MV-4-11 (cell line): ENCODE measurements at regions not wholly inside any gene's neighbourhood (a gene's known extent, or its start where the extent isn't known, plus 50 kb on each side); places are given as distances from the start of the nearest gene placed in this dataset.
"Not testable (repeated sequence)": the region's sequence is repeated elsewhere in the genome, so short reads cannot be mapped to it uniquely, and the experiment has no call there.

Source experiments
- DNase-seq: peaks from one replicate; lab custom pipeline; 2025; lab: John Stamatoyannopoulos, UW

DNA sequence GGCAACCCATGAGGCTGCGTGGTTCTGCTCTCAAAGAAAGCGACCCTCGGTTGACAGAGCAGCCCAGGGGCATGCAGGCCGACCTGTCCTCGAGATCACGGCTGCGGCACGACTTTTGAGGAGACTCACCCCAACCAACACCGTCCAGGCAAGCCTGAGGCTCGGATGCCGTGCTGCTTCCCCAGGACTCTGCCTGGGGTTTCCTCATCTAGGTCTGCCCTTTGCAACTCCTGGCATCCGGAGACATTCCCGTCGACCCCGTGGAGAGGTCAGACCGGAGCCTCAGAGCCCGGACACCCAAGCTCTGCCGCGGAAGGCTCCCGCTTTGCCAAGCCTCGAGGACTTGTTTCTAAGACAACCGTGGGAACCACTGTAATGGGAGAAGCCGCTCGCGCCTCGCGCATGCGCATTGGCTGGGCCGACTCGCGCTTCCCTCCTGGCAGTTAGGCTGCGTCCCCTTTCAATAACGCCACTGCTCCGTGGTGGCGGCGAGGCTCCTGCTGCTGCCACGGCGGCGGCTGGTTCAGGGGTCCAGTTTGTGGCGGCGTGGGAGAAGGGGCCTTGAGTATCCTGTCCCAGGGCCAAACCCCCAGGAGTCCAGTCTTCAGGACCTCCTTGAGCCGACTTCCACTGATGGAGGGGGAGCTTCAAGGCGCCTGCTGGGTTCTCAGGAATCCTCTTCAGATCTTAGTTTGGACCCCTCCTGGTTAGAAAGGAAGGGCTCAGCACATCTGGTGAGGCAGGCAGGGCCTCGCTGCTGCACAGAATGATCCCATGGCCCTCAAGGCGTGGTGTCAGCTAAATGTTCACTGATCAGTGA, 101.7 kb upstream of the ZNF337 start:
- not testable (repeated sequence) for DNase-seq

DNA sequence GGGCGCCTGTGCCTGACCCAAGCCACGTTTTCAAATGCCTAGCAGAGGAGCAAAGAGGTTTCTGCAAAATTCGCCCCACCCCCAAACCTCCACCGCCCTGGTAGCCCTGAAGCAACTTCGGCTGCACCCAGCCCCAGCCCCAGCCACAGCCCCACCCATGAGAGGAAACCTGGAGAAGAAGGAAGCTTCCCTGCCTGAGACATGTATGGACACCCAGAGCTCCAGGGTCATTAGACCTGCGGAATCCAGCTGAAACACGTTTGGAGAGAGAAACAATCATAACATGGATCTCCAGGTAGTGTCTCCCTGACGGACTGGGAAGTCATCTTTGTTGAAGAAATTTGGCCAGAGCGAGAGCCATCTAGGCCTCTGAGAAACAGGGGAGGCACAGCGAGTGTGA, 100.4 kb upstream of the ZNF337 start:
- not testable (repeated sequence) for DNase-seq

DNA sequence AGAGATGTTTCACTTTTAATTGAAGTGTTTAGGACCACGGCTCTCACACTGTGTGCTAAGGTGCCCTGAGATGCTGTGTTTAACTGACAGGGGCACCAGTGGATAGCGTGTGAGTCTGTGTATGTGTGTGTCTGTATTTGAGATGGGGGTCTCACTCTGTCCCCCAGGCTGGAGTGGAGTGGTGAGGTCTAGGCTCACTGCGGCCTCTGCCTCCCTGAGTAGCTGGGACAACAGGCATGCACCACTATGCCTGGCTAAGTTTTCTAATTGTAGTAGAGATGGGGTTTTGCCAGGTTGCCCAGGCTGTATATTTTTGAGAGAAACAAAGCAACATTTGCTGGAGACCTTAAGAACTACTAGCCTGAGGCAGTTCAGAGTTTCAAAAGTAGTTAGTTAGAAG, 80.6 kb upstream of the ZNF337 start:
- DNase-seq, result not testable (repeated sequence)

DNA sequence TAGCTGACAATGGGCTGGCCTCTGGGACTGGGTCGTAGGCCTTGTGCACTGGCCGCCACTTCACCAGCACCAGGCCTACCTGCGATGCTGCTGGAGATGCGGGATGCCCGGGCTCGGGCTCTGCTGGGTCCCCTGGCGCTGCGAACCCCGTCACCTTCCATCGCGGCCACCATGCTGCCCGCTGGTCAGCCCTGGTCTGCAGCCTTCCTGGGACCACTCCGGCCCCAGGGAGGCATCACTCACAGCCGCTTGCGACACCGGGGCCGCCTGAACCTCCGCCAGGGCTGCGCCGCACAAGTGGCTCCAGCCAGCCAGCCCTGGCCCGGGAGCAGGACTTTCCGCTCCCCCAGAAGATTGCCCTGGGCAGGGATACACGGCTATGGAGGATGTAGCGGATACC, 78.1 kb upstream of the ZNF337 start:
- not testable (repeated sequence) for DNase-seq

DNA sequence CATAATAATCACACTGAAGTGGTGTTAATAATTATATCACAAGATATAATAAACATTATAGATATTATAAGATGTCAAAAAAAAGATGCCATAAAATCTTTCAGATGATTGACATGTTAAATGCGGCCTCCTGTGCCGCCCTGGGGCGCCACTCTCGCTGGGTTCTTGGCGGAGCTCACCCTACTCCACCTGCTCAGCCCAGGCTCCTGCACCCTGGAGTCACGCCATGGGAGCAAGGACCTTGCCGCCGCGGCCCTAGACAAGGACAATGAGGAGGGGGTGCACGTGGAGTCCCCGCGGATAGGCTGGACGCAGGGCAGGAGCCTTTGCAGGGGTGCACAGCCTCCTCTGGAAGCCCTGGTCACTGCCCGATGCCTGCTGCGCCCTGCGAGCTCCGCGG, 77.5 kb upstream of the ZNF337 start:
- not testable (repeated sequence) for DNase-seq

DNA sequence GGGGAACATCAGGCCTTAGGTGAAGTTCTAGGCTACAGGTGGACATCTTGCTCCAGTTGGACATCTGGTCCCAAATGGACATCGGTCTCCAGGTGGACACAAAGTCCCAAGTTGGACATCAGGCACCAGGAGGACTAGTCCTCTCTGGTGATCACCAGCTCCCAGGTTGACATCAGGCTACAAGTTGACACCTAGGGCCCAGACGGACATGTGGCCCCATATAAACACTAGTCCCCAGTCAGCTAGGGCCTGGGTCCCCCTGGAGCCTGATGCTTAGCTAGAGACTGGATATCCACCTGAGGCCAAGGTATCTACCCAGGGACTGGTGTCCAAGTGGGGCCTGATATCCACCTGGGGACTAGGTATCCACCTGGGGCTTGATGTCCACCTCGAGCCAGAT, 75.8 kb upstream of the ZNF337 start:
- DNase-seq, result not testable (repeated sequence)

DNA sequence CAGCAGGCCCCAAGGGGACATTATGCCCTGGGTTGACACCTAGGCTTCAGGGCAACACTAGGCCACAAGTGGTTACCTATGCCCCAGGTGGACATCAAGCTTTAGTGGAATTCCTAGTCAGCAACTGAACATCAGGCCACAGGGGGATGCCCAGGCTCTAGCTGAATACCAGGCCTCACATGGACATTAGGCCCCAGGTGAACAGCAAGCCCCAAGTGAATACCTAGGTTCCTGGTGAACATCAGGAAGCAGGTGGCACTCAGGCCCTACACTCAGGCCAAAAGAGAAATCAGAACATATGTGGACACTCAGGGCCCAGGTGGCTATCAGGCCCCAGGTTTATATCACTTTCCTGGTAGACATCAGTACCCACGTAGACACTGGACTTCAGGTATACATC, 75.2 kb upstream of the ZNF337 start:
- not testable (repeated sequence) for DNase-seq

DNA sequence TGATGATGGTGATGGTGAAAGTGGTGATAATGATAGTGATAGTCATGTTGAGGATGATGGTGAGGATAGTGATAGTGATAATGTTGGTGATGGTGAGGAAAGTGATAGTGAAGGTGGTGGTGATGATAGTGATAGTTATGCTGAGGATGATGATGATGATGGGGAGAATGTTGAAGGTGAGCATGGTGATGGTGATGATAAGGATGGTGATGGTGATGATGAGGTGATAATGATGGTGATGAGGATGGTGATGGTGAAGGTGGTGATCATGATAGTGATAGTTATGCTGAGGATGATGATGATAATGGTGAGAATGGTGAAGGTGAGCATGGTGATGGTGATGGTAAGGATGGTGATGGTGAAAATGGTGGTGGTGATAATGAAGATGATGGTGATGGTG, 64.9 kb upstream of the ZNF337 start:
- DNase-seq, result no peak

DNA sequence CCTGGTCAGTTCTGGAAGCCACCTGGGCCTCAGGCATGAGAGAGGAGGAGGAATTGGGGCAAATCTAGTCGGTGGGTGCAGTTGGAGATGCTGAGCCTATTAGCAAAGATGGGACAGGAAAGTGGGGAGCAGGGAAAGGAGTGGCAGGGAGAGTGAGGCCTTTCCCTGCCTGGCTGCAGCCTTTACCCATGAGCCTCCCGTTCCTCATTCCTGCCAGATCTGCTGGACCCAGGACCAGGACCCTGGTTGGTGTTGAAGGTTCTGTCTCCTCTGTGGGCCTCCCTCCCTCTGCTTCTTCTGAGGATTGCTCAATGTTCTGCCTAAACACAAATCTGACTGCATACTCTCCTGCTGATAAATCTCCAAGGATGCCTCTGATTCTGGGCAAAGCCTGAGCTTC, 64.4 kb upstream of the ZNF337 start:
- DNase-seq, result not testable (repeated sequence)

DNA sequence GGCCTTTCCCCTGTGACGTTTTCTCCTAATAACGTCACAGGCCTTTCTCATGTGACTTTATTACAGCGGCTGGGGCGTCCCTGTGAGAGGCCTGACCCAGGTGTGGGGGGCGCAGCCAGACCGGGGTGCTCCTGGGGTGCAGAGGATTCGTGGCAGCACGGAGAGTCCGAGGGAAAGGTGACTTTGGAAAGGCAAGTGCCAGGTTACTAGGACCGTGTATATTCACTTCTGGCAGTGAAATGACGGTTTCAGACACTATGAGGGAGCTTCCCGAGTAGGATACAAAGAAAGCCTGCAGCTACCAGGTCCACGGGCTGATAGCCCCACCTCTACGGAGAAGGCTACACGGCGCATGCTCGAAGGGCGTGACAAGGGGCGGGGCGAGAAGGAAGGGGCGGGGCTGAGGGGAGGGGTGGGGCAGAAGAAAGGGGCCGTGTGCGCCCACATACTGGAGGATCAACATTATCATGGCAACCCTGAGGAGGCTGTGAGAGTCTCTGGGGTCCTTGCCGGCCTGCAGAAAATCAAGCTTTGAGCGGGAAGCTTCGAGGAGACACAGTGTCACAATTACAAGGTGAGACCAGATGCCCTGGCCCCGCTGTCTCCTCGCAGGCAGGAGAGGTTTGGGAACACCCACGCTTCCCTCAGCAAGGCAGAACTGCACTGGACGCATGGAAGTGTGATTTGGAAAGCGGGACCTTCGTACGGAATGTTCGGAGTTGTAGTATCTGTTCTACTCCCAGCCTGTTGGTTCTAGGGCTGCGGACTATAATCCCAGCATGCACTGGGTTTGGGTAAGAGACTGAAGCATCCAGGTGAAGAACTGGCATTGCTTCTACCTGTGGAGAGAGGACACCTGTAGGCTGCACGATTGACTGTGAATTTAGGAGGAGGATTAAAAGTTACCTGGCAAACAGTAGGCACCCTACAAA, 54.4 kb upstream of the ZNF337 start:
- DNase-seq, result no peak

DNA sequence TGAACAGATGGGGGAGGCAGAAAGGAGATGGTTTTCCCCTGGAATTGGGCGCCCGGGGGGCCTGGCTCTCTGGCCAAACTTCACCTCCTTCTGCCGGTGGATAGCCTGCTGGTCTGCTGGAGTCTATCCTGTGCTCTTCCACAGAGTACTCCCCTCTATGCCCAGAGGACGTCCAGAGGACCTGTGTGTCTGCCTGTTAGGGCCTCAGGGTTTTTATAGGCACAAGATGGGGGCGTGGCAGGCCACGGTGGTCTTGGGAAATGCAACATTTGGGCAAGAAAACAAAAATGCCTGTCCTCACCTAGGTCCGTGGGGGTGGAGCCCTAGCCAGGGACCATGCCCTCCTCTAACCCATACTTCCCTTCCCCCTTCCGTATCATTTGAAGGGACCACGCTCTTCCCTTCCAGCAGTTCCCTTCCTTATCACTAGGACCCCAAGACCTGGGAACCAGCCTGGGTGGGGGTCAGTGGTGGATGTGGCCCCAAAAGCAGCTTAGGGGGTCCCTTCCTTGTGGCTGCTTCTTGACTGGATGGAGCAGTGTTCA, 53.6 kb upstream of the ZNF337 start:
- no peak for DNase-seq

DNA sequence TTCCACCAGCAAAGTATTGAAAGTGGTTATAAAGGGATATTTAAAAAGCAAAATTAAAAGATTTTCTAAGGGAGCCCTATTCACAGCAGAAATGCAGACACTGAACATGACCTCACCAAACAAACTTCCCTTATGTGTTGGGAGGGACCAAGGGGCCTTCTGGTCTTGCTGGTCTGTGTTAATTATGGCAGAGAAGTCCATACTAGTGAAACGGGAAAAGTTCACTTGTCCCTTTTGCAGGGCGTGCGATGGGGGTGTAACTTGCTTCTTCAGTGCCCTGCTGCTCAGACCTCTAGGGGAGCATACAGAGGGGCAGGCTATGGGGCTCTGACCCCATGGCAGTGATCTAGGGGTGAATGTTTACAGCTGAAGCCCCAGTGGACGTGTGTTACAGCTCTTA, 53.0 kb upstream of the ZNF337 start:
- no peak for DNase-seq
